Activated CD4-positive, alpha-beta memory T cell treated with anti-CD3 and anti-CD28 coated beads for 36 hours (primary cell): ENCODE measurements at regions not wholly inside any gene's neighbourhood (a gene's known extent, or its start where the extent isn't known, plus 50 kb on each side); places are given as distances from the start of the nearest gene placed in this dataset.

Experiments used
- CTCF ChIA-PET: fragments of 350-600 bp; sonication (Branson Sonifier 250); formaldehyde crosslinking; loops from one replicate; lab custom pipeline; 2021; ENCODE audit warnings: antibody characterized with exemption, inconsistent platforms; lab: Charles Lee
- POLR2A ChIA-PET: fragments of 350-600 bp; sonication (Branson Sonifier 250); formaldehyde crosslinking; loops from one replicate; lab custom pipeline; 2021; ENCODE audit warnings: antibody characterized with exemption; lab: Charles Lee
- DNase-seq: peaks from one replicate; pipeline ENCODE4 v3.0.0-alpha.2; 2020
- H3K27ac Mint-ChIP-seq: one replicate; pipeline ENCODE4 v1.8.0; 2021; ENCODE audit warnings: mixed read lengths
- H3K27me3 Mint-ChIP-seq: one replicate; pipeline ENCODE4 v1.8.0; 2021; ENCODE audit warnings: mixed read lengths
- H3K36me3 Mint-ChIP-seq: one replicate; pipeline ENCODE4 v1.8.0; 2021; ENCODE audit warnings: mixed read lengths
- H3K4me1 Mint-ChIP-seq: one replicate; pipeline ENCODE4 v1.8.0; 2021; ENCODE audit warnings: low read depth, mixed read lengths
- H3K4me3 Mint-ChIP-seq: one replicate; pipeline ENCODE4 v1.8.0; 2021; ENCODE audit warnings: mild to moderate bottlenecking, mixed read lengths
- H3K9me3 Mint-ChIP-seq: one replicate; pipeline ENCODE4 v1.8.0; 2021; ENCODE audit warnings: mixed read lengths
- intact Hi-C: fragments of 100-400 bp; cut with micrococcal nuclease; formaldehyde crosslinking; loops from one replicate; pipeline ENCODE4 v1.15.1; 2023

DNA sequence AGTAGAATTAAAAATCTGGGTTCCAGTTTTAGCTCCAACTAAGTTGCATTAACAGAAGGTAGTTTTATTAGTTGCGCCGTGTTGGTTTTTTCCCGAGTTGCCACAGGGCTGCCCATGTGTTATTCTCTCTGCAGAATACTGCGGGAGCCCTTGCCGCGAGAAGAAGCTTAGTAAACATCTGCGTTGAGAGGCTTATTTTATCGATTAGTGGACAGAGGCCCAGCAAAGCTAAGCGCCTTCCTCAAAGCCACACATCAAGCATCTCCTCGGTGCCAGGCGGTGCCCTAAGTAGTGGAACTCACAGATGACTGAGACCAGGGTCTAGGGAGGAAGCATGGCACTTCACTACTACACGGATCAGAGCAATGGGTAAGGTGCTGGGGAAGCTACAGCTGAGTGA, 212.3 kb upstream of the IRX5 start:
- intact Hi-C loops: no loop called here
- H3K27ac Mint-ChIP-seq: no peak overlapping the region
- no peaks in the 10 kb centered on the region for H3K4me1 Mint-ChIP-seq
- no peaks in the 10 kb centered on the region for H3K36me3 Mint-ChIP-seq
- ChIA-PET CTCF (no interaction called here), POLR2A (interaction anchor here (0.6 kb wide), 1 partner anchor 48 kb away, joined by 3 read pairs; no protein-coding TSS in a partner anchor)
- H3K4me3 Mint-ChIP-seq: no peak overlapping the region
- H3K27me3 Mint-ChIP-seq: no peaks in the 10 kb centered on the region
- no peaks in the 10 kb centered on the region for H3K9me3 Mint-ChIP-seq
- no peak for DNase-seq

DNA sequence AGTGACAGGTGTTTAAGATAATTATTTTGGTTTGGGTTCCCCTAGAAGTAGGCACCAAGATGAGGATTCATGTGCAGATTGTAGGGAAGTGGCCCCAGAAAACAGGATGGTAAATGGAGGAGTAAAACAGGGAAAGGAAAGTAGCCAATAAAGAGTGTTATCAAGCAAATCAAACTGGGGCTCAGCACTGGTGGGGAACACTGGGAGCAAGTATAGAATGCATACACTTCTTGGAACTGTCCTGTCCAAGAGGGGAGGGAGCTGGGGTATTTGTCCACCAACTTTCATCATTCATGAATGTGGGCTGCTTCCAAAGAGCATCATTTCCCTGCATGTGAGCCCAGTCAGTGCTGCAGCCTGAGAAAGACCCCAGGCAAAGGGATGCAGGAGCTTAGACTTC, 215.7 kb upstream of the IRX5 start:
- H3K4me1 Mint-ChIP-seq: no peaks in the 10 kb centered on the region
- H3K27ac Mint-ChIP-seq: no peak overlapping the region
- H3K4me3 Mint-ChIP-seq: no peak overlapping the region
- H3K27me3 Mint-ChIP-seq: no peaks in the 10 kb centered on the region
- H3K9me3 Mint-ChIP-seq: no peaks in the 10 kb centered on the region
- intact Hi-C loops: no loop called here
- DNase-seq: no peak
- CTCF ChIA-PET: no interaction called here
- H3K36me3 Mint-ChIP-seq: no peaks in the 10 kb centered on the region
- POLR2A ChIA-PET: no interaction called here

DNA sequence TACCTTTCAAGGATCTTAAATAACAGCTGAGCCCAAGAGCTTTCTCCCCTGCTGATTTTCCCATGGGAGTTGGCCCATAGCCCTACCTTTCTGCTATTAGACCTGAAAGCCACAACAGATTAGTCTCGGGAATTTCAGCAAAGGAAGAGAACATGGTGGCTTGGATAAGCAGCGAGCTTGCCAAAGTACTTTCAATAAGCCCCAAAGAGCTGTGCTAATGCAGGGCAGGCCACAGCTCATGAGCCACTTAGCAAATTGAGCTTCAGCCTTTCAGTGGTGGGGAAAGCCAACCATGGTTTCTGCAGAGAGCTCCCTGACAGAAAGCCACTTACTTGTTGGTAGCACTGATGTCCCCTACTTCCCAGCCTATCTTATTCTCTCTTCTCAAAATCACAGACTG, 217.8 kb upstream of the IRX5 start:
- no peak overlapping the region for H3K27ac Mint-ChIP-seq
- H3K4me1 Mint-ChIP-seq: no peaks in the 10 kb centered on the region
- no peaks in the 10 kb centered on the region for H3K36me3 Mint-ChIP-seq
- no peaks in the 10 kb centered on the region for H3K27me3 Mint-ChIP-seq
- no peak overlapping the region for H3K4me3 Mint-ChIP-seq
- ChIA-PET POLR2A (no interaction called here), CTCF (no interaction called here)
- intact Hi-C loops: no loop called here
- no peaks in the 10 kb centered on the region for H3K9me3 Mint-ChIP-seq
- DNase-seq: no peak

DNA sequence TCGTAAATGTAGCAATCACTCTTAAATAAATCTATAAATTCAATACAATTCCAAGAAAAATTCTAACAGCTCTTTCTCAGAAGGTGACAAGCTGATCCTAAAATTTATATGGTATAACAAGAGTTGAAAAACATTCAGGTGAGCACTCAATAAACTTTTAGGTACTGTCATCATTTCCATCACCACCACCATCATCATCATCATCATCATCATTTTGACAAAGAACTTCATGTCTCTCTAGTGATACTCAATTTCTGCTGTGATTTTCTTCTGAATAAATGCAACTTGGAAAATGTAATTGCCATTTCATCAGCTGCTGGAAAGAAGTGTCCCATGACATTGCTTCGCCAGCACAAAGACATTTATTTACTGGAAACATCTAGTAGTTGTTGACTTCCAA, 222.9 kb upstream of the IRX5 start:
- no peak for DNase-seq
- intact Hi-C loops: no loop called here
- ChIA-PET CTCF (no interaction called here), POLR2A (no interaction called here)
- no peak overlapping the region for H3K27ac Mint-ChIP-seq
- no peaks in the 10 kb centered on the region for H3K27me3 Mint-ChIP-seq
- no peaks in the 10 kb centered on the region for H3K4me1 Mint-ChIP-seq
- H3K36me3 Mint-ChIP-seq: no peaks in the 10 kb centered on the region
- H3K9me3 Mint-ChIP-seq: no peaks in the 10 kb centered on the region
- H3K4me3 Mint-ChIP-seq: no peak overlapping the region

DNA sequence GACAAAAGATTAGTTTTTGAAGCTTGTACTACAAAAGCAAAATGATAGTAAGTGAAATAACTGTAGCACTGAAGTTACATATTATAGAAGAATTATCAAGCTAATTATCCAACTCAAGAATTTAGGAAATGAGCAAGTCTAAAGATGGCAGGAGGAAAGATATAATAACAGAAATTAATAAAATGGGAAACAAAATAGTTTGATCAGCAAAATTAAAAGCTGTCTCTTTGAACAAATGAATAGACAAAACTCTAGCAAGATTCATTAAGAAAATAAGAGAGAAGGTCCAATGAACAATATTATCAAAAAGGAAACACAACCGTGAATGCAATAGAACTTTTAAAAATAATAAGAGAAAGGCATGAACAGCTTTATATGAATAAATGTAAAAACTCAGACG, 224.3 kb upstream of the IRX5 start:
- Mint-ChIP-seq H3K9me3 (peaks cover 1% of the 10 kb centered on the region), H3K27me3 (no peaks in the 10 kb centered on the region), H3K27ac (no peak overlapping the region), H3K36me3 (no peaks in the 10 kb centered on the region), H3K4me3 (no peak overlapping the region), H3K4me1 (no peaks in the 10 kb centered on the region)
- intact Hi-C loops: no loop called here
- ChIA-PET POLR2A (no interaction called here), CTCF (no interaction called here)
- DNase-seq: no peak

DNA sequence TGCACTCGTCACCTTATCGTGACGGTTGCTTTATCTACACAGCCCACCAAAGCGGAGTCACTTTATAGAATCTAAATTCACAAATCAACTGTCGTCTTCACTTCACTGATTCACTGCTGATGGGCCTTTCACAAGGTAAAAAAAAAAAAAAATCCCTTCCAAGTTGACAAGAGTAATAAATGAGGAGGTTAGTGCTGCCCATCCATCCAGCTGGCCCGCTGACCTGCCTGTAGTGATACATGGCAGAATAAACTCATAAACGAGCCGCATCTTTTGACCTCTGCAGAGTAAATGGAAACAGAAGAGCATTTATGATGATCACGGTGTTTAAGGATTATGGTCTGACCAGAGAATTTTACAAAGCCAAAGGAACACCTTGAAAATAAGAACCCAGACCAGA, 227.3 kb upstream of the IRX5 start:
- DNase-seq: no peak
- Mint-ChIP-seq H3K4me3 (no peak overlapping the region), H3K27ac (no peak overlapping the region), H3K4me1 (no peaks in the 10 kb centered on the region), H3K36me3 (no peaks in the 10 kb centered on the region), H3K27me3 (no peaks in the 10 kb centered on the region), H3K9me3 (peaks cover 4% of the 10 kb centered on the region)
- CTCF ChIA-PET: no interaction called here
- intact Hi-C loops: no loop called here
- POLR2A ChIA-PET: no interaction called here

DNA sequence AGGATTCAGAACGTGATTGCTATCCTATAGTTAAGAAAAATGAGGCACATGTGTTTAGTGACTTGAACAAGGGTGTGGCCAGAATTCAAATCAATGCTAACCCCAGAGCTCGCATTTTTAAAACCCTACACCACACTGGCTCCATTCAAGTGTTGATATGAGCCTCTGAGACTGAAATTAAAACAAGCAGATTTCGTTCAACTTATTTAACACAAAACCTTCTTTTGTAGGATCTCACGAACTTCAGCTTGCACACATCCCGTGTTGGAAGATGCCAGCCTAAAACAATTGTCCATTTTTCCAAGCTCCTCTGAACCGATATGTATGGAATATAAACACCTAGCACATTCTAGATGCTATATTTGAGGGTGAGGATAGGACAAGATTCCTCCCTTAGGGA, 231.0 kb upstream of the IRX5 start:
- Mint-ChIP-seq H3K36me3 (no peaks in the 10 kb centered on the region), H3K9me3 (peaks cover 4% of the 10 kb centered on the region), H3K27ac (no peak overlapping the region), H3K4me1 (no peaks in the 10 kb centered on the region), H3K4me3 (no peak overlapping the region), H3K27me3 (peaks cover 1% of the 10 kb centered on the region)
- no peak for DNase-seq
- ChIA-PET POLR2A (no interaction called here), CTCF (no interaction called here)
- intact Hi-C loops: no loop called here

DNA sequence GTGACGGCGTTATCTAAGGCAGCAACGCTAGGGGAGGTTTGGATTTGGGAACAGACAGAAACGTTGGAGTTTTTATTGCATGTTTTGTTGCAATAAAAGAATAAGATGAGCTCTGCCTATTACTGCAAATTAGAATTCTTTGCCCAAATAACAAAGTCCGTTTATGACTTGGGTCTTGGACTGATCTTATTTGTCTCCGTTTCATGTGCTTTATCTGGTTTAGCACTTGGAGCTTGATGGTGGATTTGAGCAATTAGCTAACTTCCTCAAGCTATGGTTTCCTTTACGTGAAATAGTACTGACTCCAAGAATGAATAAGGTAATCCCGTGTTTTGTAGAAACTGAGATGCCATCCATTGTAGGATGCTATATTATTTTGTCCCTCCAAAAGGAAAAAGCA, 233.0 kb upstream of the IRX5 start:
- no peak for DNase-seq
- Mint-ChIP-seq H3K27ac (no peak overlapping the region), H3K9me3 (peaks cover 4% of the 10 kb centered on the region), H3K36me3 (no peaks in the 10 kb centered on the region), H3K27me3 (peaks cover 3% of the 10 kb centered on the region), H3K4me3 (no peak overlapping the region), H3K4me1 (no peaks in the 10 kb centered on the region)
- POLR2A ChIA-PET: no interaction called here
- intact Hi-C loops: no loop called here
- CTCF ChIA-PET: no interaction called here

DNA sequence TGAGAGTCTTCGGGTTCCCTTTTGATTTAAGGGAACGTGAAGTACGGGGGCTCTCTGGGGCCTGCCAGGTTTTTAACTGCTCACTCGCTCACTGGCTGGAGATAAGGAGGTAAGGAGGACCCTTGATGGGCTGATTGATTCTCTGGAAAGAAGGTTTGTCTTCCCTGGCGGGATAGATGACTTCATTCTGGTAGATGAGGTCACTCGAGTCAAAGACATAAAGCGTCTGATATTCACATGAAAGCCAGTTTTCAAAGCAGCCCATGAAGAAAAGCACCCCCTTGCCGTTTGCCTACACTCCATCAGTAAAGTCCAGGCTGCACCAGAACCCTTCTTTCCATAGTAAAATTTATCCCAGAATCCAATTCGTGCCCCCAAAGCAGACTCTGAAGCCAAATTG, 233.7 kb upstream of the IRX5 start:
- Mint-ChIP-seq H3K27ac (no peak overlapping the region), H3K4me3 (no peak overlapping the region), H3K9me3 (peaks cover 4% of the 10 kb centered on the region), H3K36me3 (no peaks in the 10 kb centered on the region), H3K27me3 (peaks cover 3% of the 10 kb centered on the region), H3K4me1 (no peaks in the 10 kb centered on the region)
- no peak for DNase-seq
- intact Hi-C loops: no loop called here
- POLR2A ChIA-PET: no interaction called here
- CTCF ChIA-PET: no interaction called here

DNA sequence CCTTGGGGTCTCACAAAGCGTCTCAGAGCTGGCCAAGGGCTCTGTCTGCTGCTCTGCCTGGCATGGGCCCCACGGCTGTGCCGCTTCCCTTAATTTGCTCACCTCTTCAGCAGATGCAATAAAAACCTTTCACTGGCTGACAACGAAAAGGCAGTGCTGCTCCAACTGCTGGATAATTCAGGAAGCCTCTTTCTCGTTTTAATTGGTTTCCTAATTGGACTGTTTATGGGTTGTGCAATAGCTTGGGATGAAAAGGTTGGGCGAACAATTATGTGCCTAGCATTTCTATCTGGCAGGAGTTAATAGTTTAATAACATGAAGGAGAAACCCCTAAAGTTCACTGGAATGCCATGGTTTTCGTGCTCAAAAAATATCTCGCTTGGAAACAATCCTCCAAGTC, 234.1 kb upstream of the IRX5 start:
- CTCF ChIA-PET: no interaction called here
- Mint-ChIP-seq H3K4me1 (no peaks in the 10 kb centered on the region), H3K27ac (no peak overlapping the region), H3K27me3 (peaks cover 3% of the 10 kb centered on the region), H3K4me3 (no peak overlapping the region), H3K36me3 (no peaks in the 10 kb centered on the region), H3K9me3 (peaks cover 4% of the 10 kb centered on the region)
- intact Hi-C loops: no loop called here
- POLR2A ChIA-PET: no interaction called here
- DNase-seq: no peak

DNA sequence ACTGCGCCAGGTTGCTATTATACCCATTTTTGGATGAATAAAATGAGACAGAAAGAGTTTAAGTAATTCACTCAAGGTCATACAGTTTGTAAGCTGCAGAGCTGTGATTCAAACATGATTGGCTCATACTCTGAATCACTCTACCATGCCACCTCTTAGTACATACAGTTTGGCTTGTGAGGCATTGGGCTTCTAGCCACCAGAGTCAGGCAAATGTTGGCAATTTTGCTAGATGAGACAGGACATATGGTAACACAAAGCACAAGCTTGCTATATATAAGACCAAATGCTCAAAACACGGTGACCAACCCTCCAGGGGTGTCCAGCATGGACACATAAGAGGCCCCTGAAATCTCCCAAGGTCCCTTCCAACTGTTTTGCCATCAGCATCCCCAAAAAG, 236.0 kb upstream of the IRX5 start:
- intact Hi-C loops: no loop called here
- no peaks in the 10 kb centered on the region for H3K4me1 Mint-ChIP-seq
- no peak for DNase-seq
- H3K36me3 Mint-ChIP-seq: no peaks in the 10 kb centered on the region
- H3K4me3 Mint-ChIP-seq: no peak overlapping the region
- H3K9me3 Mint-ChIP-seq: no peaks in the 10 kb centered on the region
- H3K27ac Mint-ChIP-seq: no peak overlapping the region
- ChIA-PET POLR2A (no interaction called here), CTCF (no interaction called here)
- peaks cover 4% of the 10 kb centered on the region for H3K27me3 Mint-ChIP-seq

DNA sequence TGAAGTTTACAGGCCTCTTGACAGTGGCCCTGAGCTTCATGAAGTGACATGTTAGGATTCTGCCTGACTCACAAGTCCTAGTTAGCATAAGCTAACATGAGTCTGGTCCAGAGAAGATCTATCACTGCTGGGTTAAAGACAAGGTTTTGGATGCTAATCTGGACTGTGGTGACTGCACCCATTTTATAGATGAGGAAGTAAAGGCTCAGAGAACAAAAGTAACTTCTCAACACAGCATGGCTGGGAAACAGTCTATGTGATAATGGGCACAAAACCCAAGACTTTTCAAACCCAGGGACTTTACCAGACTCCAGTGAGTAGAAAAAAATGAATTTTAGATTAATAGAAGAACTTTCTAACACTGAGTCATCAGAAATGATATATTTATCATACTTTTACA, 236.8 kb upstream of the IRX5 start:
- Mint-ChIP-seq H3K4me1 (no peaks in the 10 kb centered on the region), H3K27ac (no peak overlapping the region), H3K27me3 (peaks cover 4% of the 10 kb centered on the region), H3K36me3 (no peaks in the 10 kb centered on the region), H3K4me3 (no peak overlapping the region), H3K9me3 (no peaks in the 10 kb centered on the region)
- ChIA-PET CTCF (no interaction called here), POLR2A (no interaction called here)
- intact Hi-C loops: no loop called here
- no peak for DNase-seq

DNA sequence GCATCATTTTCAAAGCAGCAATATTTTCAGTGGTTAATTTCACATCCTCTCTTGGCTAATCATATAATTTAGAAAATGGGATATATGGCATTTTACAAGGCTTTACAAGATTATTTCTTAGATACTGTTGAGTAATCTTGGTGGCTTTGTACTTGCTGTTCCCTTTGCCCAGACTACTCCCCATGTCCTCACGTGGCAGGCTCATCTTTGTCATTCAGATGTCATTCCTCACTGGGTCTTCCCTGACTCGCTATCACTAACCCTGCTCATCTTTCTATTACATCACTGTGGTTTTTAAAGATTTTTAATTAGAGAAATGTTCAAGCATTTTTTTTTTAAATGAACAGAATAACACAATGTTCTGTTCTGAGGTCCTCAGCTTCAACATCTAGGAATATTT, 240.0 kb upstream of the IRX5 start:
- intact Hi-C loops: no loop called here
- peaks cover 5% of the 10 kb centered on the region for H3K27me3 Mint-ChIP-seq
- H3K27ac Mint-ChIP-seq: no peak overlapping the region
- no peaks in the 10 kb centered on the region for H3K9me3 Mint-ChIP-seq
- no peaks in the 10 kb centered on the region for H3K36me3 Mint-ChIP-seq
- H3K4me3 Mint-ChIP-seq: no peak overlapping the region
- no peaks in the 10 kb centered on the region for H3K4me1 Mint-ChIP-seq
- DNase-seq: no peak
- ChIA-PET POLR2A (no interaction called here), CTCF (no interaction called here)

DNA sequence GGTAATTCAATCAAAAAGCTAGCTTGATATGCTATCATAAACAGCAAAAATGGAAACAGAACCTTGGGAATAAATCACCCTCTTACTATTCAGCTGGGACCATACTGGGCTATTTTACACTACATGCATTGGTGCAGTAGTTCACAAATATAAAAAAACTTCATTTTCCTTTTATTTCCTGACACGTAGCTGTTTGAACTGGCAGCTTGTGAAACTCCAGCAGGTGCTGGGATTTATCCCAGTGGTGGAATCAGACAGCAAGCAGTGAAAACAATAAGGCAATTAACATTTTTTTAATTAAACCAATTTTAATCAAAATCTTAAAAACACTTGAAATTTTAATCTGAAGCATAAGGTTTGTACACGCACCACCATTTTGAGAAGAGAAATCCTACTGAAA, 240.4 kb upstream of the IRX5 start:
- POLR2A ChIA-PET: no interaction called here
- Mint-ChIP-seq H3K4me3 (no peak overlapping the region), H3K27me3 (peaks cover 5% of the 10 kb centered on the region), H3K36me3 (no peaks in the 10 kb centered on the region), H3K9me3 (no peaks in the 10 kb centered on the region), H3K27ac (no peak overlapping the region), H3K4me1 (no peaks in the 10 kb centered on the region)
- intact Hi-C loops: no loop called here
- CTCF ChIA-PET: no interaction called here
- DNase-seq: no peak
